GM18909 (cell line): ENCODE measurements at regions not wholly inside any gene's neighbourhood (a gene's known extent, or its start where the extent isn't known, plus 50 kb on each side); places are given as distances from the start of the nearest gene placed in this dataset.

Experiments used
- ATAC-seq: cut with Tn5 transposase; IDR thresholded peaks from one replicate; pipeline ENCODE4 v1.9.1; 2021; ENCODE audit warnings: mild to moderate bottlenecking; ENCODE audit not compliant: unreplicated experiment, poor library complexity

- ATAC-seq, result no peak
Measured at GRCh38 chr5:57572461-57572860, 89.8 kb upstream of the ACTBL2 start.

GRCh38 chr5:57569601-57570000 is 87.0 kb upstream of the ACTBL2 start:
- no peak for ATAC-seq

DNA sequence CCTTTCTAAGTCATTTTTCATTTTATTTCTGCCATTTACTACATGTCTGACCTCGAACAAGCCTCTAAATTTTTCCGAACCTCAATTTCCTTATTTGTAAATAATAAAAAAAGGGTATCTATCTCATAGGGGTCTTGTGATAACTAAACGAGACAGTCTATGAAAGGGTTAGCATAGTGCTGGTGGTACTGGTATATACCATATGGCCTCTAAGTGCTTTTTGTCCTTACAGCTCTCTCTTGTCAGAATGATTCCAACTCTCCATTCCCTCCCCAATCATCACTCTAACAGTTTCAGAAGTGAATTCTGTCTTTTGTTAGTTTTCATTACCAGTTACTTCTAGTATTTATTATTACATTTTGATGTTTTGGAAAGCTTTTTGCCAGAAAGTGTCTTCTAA is 85.5 kb upstream of the ACTBL2 start:
- ATAC-seq, result no peak

DNA sequence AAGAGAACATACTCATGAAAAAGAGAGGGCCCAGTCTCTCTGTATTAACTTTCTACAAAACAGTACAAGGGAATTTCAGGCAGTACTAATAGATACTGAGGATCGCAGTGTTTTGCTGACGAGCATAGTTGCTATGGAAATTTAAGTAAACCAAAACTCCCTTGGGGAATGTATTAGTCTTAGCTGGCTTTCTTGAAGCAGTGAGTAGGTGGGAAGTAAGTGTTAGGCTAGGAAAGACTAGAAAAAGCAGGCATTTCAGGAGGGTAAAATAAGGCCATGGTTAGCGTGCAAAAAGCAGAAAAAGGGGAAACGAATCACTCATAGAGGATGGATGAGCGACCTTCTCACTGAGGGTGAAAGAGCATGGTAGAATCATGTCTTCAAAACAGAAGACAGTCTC is 84.3 kb upstream of the ACTBL2 start:
- ATAC-seq, result no peak

DNA sequence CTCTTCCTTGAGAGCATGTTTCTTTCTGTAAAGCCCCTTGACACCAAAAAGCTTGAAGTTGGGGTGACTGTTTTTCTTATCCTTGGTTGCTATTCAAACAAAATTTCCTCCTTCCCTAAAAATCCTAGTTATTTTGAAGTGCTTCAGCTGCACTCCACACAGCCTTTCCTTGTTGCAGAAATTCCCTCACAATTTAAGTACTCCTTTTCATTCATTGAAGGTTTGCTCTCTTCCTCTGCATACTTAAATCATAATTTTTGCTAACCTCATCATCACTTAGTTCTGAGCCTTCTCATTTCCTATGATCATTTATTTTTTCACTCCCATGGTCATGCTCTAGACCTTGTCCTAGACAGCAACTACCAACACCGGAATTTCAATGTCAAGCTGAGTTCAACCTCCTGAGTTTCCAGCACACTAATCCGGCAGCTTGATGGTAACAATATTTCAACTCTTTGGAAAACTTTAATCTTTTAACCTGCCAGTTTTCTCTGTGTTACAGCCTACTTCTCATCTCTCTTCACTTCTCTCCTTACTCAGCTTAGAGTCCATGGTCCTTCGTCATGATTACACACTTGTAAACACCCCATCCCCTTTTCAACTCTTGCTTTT is 78.7 kb upstream of the ACTBL2 start:
- ATAC-seq, result no peak

GRCh38 chr5:57559110-57559635 is 76.6 kb upstream of the ACTBL2 start:
- no peak for ATAC-seq

GRCh38 chr5:57552033-57552432 is 69.4 kb upstream of the ACTBL2 start:
- ATAC-seq, result no peak

DNA sequence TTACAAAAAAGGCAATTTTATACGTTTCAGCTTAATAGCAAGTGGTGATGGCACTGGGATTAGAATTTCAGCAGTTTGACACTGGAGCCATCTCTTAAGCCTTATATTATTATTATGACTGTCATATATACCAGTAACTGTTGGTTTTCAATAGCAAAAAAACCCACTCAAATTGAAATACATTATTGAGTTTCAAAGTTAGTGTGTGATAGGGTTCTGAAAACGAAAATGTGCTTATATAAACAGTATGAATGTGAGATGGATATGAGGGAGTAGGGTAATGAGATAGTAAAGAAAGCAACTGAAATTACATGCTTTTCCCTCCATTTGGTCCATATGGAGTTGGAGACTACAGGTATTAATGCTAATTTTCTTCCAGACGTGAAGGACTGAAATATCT is 68.6 kb upstream of the ACTBL2 start:
- no peak for ATAC-seq

DNA sequence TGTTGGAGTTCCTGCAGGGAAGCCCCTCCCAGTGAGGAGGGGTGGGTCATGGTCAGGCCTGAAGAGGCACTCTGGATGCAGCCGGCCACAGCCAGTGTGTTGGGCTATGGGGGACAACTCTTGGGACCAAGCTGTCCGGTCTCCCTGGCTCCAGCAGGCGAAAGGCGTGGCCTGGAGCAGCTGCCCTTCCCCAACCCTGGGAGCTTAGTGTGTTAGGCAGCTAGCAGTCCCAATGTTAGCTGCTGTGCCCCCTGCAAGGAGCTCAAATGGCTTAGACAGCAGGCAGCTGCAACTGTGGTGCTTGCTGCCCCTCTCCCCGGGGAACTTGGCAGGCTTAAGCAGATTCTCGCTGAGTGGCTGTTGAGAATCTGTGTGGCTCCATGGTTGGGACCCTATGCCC is 67.5 kb upstream of the ACTBL2 start:
- ATAC-seq, result no peak

GRCh38 chr5:57549566-57549965 is 67.0 kb upstream of the ACTBL2 start:
- ATAC-seq, result no peak

DNA sequence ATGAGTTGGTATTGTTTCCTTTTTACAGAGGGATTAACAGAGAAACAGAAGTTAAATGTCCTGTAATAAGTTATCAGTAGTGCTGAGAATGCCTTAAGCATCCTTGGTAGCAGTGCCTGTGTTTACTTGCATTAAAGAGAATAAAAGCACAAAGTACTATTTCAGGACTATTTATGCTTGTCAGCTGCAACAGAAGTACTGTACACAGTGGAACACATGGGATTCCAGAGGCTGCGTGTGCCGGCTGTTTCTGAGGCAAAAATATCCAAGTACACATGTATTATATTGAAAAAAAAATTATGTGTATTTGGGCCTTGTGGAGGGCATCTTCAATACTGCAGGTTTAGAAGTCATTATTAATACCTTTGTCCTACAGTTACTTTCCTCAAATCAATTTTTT is 58.2 kb upstream of the ACTBL2 start:
- ATAC-seq, result no peak

GRCh38 chr5:57539281-57539701 is 56.7 kb upstream of the ACTBL2 start:
- no peak for ATAC-seq

GRCh38 chr5:57538341-57538955 is 55.8 kb upstream of the ACTBL2 start:
- no peak for ATAC-seq

DNA sequence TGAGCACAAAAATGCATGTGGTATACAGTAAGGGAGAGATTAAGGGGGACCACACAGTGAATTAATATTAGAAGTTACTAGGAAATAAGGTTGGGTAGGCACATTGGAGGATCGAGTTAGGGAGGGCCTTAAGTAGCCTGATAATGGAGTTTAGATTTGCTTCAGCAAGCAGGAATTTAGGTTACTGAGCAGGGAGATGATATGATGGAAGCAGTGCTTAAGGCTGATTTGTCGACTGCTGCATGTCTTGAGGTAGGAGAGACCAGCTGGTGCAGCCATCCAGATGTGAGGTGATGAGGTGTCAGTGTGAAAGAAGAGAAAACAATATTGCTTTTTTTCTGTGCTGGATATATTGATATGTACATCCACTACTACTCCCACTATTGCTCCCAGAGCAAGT is 55.2 kb upstream of the ACTBL2 start:
- ATAC-seq, result no peak

GRCh38 chr5:57532513-57533497 is 50.2 kb upstream of the ACTBL2 start:
- ATAC-seq, result no peak
